ENCODE measurements at regions not wholly inside any gene's neighbourhood (a gene's known extent, or its start where the extent isn't known, plus 50 kb on each side); places are given as distances from the start of the nearest gene placed in this dataset.

DNA sequence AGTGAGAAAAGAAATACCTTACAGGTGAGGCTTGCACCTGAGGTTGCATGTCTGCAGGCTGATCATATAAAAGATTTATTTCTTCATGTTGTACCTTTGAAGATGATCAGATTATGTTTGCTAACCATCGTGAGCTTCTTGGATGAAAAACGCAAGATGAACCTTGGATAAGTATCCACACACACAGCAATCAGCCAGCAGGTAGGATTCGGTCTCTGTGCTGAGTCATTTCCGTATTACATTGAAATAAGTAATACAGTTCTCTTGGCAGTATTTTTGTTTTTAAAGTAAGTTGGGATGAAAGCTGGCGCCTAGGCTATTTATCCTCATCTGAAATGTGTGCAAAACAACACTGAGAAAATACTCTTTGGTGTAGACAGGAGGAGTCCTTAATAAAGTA lies 109.0 kb upstream of the PRKCQ start:
- dilution Hi-C loops (cut with MboI; ENCODE audit: extremely low pct_ligation_motif_present, low sequenced_read_pairs), result no loop called here
- H3K9me1 ChIP-seq (replicated peaks; ENCODE audit: control insufficient read depth, extremely low read depth, insufficient read depth, low read length), result no peaks in the 10 kb centered on the region
- POLR2A ChIA-PET, result no interaction called here
- no peak overlapping the region for H3K27ac ChIP-seq (ENCODE audit: insufficient read depth, low read depth, low read length)
- no peak overlapping the region for H2AFZ ChIP-seq (ENCODE audit: low read depth, low read length)
- H3K36me3 ChIP-seq (ENCODE audit: control insufficient read depth in 2 of 2, extremely low read depth in 1 of 2, insufficient read depth in 2 of 2, low read length in 2 of 2), result no peaks in the 10 kb centered on the region
- peaks cover under 1 to 4% of the 10 kb centered on the region in 2 experiments for H3K27me3 ChIP-seq (ENCODE audit: control insufficient read depth in 2 of 2, insufficient read depth in 2 of 2, low read length in 2 of 2)
- no peaks in the 10 kb centered on the region for H3K79me2 ChIP-seq (ENCODE audit: control insufficient read depth, insufficient read depth, low read length)
- intact Hi-C loops (cut with micrococcal nuclease), result no loop called here
- no peaks in the 10 kb centered on the region for H3K4me1 ChIP-seq (ENCODE audit: control insufficient read depth, extremely low read depth, insufficient read depth, low read length)
- H3K4me2 ChIP-seq (ENCODE audit: insufficient read depth, low read length), result no peak overlapping the region
- H4K20me1 ChIP-seq (replicated peaks; ENCODE audit: control insufficient read depth, extremely low read depth, insufficient read depth, low read length), result no peaks in the 10 kb centered on the region
- no TSS peak for BruUV-seq (replicated peaks)
- no peak for TF ChIP-seq POLR2AphosphoS5 (IDR thresholded peaks at IDR 0.05; ENCODE audit: insufficient read depth, low read depth, low read length)
- TF ChIP-seq, protein P1, sequence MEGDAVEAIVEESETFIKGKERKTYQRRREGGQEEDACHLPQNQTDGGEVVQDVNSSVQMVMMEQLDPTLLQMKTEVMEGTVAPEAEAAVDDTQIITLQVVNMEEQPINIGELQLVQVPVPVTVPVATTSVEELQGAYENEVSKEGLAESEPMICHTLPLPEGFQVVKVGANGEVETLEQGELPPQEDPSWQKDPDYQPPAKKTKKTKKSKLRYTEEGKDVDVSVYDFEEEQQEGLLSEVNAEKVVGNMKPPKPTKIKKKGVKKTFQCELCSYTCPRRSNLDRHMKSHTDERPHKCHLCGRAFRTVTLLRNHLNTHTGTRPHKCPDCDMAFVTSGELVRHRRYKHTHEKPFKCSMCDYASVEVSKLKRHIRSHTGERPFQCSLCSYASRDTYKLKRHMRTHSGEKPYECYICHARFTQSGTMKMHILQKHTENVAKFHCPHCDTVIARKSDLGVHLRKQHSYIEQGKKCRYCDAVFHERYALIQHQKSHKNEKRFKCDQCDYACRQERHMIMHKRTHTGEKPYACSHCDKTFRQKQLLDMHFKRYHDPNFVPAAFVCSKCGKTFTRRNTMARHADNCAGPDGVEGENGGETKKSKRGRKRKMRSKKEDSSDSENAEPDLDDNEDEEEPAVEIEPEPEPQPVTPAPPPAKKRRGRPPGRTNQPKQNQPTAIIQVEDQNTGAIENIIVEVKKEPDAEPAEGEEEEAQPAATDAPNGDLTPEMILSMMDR (IDR thresholded peaks at IDR 0.05; ENCODE audit: extremely low read depth in 1 of 2, insufficient read depth in 1 of 2, low read depth in 1 of 2, low read length in 2 of 2), result no peak
- no peak for TF ChIP-seq MYC (IDR thresholded peaks at IDR 0.05; ENCODE audit: low read depth, low read length)
- TF ChIP-seq EZH2 (IDR thresholded peaks at IDR 0.05; ENCODE audit: borderline replicate concordance, low read depth, low read length, severe bottlenecking), result no peak
- TF ChIP-seq GATA2 (IDR thresholded peaks at IDR 0.05; ENCODE audit: insufficient read depth, insufficient read length, low read depth, low read length), result no peak
- no peak for TF ChIP-seq FOS (IDR thresholded peaks at IDR 0.05; ENCODE audit: borderline replicate concordance, insufficient read depth, low read length)
- TF ChIP-seq POLR2A (IDR thresholded peaks at IDR 0.05; ENCODE audit: low read depth, low read length), result no peak
- TF ChIP-seq JUN (IDR thresholded peaks at IDR 0.05; ENCODE audit: borderline replicate concordance, insufficient read depth, insufficient read length, low read depth), result no peak
- TF ChIP-seq, protein P2, sequence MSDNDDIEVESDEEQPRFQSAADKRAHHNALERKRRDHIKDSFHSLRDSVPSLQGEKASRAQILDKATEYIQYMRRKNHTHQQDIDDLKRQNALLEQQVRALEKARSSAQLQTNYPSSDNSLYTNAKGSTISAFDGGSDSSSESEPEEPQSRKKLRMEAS (IDR thresholded peaks at IDR 0.05; ENCODE audit: insufficient read depth, insufficient read length), result no peak
- CTCF ChIA-PET, result interaction anchor here (1.1 to 1.4 kb wide), 3 partner anchors 9 to 32 kb away, joined by 3 to 5 read pairs (median 3); no protein-coding TSS in a partner anchor
- FAIRE-seq (no peak), DNase-seq (ENCODE audit: low read depth, low spot score) (peak; percentile 8)
- H3K4me3 ChIP-seq (replicated peaks in 1 of 3; ENCODE audit: insufficient read depth in 1 of 3, low read depth in 1 of 3, low read length in 3 of 3), result no peak overlapping the region
- H3K9me3 ChIP-seq (replicated peaks; ENCODE audit: control insufficient read depth, insufficient read depth, low read length), result no peaks in the 10 kb centered on the region
- H3K9ac ChIP-seq (replicated peaks; ENCODE audit: extremely low read depth, insufficient read depth, low read length), result no peak overlapping the region
